HG03432 (cell line): ENCODE measurements at regions not wholly inside any gene's neighbourhood (a gene's known extent, or its start where the extent isn't known, plus 50 kb on each side); places are given as distances from the start of the nearest gene placed in this dataset.
"Not testable (repeated sequence)": the region's sequence is repeated elsewhere in the genome, so short reads cannot be mapped to it uniquely, and the experiment has no call there.

ENCODE experiments used
- ATAC-seq: cut with Tn5 transposase; IDR thresholded peaks from one replicate; pipeline ENCODE4 v1.9.1; 2021; ENCODE audit warnings: mild to moderate bottlenecking, moderate library complexity; ENCODE audit not compliant: unreplicated experiment

DNA sequence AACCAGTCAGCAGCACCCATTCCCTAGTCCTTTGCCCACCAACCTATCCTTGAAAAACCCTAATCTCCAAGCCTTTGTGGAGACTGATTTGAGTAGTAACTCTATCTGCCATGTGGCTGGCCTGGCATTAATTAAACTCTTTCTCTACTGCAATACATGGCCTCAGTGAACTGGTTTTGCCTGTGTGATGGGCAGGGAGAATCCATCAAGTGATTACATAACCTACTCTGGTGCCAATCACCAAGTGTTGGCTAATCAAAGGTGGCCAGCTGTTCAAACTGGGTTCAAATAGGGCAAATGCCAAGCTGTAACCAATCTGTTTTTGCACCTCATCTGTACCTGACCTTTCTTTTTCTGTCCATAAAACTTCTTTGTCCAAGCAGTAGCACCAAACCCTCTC is 139.8 kb upstream of the XPO1 start:
- no peak for ATAC-seq

DNA sequence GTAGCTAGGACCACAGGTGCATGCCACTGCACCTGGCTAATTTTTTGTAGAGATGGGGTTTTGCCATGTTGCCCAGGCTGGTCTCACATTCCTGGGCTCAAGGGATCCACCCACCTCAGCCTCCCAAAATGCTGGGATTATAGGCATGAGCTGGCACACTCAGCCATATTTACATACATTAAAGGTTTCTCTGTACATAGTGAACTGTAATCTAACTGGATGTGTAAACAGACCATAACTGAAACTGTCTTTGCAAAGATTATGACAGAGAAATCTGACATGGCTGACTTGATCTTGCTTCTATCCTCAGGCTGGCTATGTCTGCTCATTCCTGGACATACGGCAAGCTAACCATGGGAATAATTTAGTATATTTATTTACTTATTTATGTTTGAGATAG is 139.2 kb upstream of the XPO1 start:
- ATAC-seq = no peak

DNA sequence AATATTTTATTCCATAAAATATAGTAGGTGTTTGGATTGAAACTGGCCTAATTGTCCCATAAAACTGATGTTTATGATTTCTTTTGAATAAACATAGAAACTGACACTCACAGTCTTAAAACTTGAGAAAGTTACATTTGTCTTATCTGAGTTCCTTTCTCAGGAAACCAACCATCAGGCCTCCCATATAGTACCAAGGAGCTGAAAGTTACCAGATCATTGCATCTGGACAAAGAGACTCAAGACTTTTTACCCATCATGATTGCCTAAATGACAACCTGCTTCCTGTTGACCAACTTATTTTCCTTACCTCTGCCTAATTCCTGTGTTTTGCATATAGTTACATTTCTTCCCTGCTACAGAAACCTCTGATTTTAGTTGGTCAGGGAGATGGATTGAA is 137.0 kb upstream of the XPO1 start:
- no peak for ATAC-seq

DNA sequence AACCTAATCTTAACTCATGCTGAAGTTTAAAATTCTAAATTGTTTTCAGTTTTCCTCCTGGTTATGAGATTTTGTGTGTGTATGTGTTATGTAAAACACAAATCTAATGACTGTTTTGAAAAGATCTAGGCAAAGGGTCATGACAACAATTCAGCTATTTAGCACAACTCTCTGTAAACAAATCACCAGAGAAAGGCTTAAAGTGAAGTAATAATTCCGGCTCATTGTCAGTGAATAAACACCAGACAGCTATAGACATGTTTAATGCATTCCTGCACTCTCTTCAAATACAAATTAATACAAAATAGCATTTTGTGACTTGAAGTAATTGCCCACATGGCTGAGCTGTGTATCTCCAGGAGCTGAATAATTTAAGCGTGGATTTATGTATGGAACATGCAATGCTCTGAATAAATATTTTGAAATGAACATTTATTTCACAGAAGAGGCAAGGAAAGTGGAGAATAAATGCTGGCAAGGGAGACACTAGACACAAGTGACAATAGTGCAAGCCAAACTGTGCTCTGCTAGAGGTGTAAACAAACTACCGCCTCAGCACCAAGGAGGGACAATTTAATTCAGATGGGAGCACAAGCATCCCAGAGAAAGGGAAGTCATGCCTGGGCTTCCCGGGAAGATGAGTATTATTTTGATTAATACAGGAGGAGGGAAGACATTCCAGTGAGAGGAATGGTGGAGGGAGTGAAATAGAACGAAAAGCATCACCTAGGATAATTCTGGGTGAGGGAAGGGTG is 133.6 kb upstream of the XPO1 start:
- ATAC-seq = no peak

DNA sequence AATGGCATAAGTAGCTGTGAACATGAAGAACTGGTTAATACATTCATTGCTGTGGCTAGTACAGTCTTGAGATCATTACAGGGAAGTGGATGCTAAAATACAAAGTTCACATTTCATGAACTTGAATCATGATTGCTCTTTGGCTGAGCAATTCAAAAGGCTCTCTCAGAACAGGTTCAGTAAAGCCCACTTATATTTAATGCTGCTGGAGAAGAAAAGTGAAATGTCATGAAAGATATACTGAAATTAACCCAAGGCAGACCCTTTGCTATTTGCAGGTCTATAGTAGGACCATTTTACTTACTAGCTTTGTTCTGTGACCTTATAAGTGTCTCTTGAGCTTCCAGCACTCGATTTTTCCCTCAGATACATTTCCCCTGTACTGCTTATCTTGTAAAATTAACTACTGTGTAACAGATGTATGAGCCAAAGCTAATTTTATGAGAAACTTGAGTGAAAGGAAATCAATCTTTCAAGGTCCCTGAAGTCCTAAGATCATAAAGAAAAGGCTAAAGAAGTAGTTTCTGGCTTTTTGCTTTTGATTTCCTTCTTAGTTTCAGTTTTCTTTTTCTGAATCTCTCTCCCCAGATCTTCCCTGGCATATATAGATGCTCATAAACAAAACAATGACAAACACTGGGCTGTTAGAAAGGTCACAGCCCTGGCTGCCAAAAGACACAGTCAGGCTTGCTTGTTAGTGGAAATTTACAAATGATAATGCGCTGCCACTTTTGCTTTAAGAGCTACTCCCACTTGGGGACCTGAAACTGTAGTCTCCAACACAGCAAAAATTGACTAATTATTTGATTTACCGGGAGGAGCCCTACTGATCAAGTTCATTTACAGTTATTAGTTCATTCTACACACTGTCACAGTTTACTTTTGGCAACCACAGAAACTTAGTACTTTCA is 132.7 kb upstream of the XPO1 start:
- peak; percentile 83 for ATAC-seq

DNA sequence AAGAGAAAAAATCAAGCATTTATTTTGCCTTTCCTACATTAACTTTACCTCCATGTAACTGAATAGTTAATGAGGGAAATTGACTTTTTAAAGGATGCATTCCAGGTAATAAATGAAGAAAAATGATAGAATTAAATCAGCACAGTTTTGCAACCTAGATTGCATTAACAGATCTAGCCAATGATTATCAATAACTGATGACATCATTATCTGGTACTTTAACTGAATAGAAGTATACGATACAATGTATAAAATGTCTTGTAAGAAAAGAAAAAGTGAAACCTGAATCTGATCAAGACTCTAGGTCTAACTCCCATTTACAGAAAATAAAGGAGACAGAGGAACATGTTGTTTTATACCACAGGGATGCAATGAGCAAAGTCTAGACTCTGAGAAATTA is 126.0 kb upstream of the XPO1 start:
- no peak for ATAC-seq

DNA sequence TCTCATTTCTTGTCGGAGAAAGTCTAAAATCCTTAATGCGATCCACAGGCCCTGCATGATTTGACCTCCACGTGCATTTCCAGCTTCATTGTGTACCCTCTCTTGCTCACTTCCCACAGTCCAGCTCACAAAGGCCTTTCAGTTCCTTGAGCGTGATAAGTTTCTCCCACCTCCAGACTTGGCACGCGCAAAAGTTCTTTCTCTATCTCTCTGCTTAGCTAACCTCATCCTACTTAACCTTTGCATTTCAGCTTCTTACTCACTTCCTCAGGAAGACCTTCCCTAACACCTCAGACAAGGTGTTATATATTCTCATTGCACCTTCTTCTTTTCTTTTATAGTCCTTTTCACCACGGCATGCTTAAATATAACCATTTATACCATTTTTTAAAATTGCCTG is 124.8 kb upstream of the XPO1 start:
- no peak for ATAC-seq

DNA sequence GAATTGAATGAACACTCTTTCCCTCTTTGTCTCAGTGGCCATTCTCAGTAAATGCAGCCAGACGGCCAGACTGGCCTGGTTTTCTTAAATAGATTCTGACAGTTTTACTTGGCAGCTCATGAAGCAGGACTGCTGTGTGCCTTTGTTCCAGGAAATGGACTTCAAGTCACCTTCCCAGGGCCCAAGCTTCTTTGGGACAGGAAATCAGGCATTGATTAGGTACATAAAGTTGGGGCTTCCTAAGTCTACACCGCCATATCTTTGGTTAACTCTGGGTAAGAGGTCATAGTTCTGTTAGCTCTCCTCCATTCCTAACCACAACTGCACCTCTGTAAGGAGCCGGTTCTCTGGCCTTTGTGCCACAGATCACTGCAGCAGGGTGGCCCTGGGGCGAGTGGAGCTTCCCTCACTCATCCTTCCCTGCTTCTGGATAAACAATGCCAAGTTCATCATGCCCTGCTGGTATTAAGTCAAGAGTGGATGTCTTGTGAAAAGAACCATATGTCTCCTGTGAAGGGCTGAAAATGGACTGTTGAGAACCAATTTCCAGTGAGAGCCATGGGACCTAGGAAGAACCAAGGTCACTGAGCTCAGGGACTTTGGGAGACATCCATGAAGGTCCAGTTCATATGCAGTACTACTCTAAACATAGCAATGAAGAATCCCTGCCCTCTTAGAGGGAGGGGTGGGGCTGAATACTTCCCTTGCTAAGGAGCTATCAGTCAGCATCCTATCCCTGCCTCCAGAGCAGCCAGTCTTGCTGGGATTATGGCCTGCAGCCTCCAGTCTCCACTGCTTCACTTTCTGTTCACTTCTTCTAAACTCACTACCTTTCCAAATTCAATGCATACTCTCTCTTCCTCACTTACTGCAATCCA is 122.6 kb upstream of the XPO1 start:
- no peak for ATAC-seq

DNA sequence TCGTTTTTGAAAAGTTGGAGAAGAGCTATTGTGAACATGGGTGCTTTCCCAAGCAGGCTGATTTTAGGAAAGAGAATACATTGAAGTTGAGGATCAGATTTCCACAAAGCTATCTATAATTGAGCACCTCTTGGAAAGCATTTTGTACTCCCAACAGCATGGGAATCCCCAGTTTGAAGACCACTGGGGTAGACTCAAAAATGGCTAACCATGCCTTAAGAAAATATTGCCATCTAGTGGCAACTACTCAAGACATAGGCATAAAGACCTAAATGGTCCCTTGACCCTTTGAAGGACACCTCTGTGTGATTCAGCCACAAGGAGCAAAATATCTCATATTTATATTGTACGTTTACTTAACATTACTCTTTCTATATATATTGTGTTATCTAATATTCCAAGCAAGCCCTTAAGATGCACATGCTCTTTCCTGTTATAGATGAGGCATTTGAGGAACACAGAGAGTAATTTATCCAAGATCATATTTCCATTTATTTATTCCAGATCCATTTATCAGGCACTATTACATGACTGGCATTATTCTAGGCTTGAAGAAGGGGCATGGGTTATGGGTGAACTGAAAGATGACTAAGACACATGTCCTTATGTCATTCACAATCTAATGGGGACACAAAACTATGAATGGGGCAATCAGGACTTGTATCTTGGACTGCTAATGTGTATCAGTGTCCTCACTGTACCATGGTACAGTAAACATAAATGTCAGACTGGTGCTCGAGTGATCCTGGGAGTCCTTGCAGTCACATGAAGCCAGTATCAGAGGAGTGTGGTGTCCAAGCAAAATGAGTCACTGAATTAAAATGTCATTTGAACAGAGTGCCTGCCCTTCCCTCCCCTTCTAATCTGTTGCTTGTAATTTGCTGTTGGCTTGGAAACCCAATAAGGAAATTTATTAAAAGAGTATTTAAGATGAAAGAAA is 121.0 kb upstream of the XPO1 start:
- peak; percentile 56 for ATAC-seq

DNA sequence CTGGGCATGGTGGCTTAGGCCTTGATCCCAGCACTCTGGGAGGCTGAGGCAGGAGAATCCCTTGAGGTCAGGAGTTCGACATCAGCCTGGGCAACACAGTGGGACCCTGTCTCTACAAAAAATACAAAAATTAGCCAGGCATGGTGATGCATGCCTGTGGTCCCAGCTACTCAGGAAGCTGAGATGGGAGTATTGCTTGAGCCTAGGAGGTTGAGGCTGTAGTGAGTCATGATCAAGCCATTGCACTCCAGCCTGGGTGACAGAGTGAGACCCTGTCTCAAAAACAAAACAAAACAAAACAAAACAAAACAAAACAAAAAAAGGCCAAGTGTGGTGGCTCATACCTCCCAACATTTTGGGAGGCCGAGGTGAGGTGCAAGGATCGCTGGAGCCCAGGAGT is 111.8 kb upstream of the XPO1 start:
- ATAC-seq = not testable (repeated sequence)

DNA sequence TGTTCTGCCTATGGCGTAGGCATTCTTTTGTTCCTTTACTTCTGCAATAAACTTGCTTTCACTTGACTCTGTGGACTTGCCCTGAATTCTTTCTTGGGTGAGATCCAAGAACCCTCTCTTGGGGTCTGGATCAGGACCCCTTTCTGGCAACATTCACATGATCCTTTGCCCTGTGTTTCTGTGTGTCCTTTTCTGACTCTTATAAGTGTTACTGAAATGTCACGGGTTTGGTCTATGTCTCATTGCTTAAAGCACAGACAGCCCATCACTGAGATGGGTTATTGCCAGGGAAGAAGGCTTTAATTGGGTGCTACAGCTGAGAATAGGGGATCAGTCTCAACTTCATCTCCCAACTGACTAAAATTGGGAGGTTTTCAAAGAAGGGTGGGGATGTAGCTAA is 110.9 kb upstream of the XPO1 start:
- no peak for ATAC-seq

DNA sequence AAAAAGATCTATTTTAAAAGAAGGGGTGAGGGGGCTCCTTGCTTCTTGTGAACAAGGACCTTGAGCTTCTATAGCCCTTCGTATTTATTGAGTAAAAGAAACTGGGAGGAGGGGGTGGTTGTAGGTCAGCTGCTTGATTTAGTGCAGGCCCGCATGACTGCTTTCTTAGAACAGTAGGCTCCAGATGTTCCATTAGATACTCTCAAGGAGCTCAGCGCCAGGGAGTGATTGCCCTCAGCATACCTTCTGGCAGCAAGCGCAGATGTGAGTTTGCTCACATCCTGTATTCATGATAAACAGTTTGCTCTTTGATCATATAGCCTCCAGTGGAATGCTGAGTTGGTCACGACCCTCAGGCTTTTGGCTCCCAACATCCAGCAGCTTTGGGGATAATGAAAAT is 108.9 kb upstream of the XPO1 start:
- no peak for ATAC-seq

DNA sequence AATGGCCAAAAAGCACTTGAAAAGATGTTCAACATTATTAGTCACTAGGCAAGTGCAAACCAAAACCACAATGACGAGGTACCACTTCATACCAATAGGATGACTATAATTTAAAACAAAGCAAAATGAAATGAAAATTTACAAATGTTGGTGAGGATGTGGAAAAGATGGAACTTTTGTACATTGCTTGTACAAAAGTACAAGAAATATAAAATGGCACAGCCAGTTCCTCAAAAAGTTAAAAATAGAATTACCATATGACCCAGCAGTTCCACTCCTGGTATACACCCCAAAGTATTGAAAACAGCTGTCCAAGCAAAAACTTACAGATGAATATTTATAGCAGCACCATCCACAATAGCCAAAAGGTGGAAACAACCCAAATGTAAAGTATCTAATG is 107.8 kb upstream of the XPO1 start:
- ATAC-seq = no peak

DNA sequence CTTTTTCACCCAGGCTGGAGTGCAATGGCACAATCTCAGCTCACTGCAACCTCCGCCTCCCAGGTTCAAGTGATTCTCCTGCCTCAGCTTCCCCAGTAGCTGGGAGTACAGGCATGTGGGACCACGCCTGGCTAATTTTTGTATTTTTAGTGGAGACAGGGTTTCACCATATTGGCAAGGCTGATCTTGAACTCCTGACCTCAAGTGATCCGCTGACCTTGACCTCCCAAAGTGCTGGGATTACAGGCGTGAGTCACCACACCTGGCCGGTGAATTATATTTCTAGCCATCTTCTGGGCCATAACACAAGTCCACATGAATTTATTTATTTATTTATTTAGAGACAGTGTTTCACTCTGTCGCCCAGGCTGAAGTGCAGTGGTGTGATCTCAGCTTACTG is 105.0 kb upstream of the XPO1 start:
- ATAC-seq = not testable (repeated sequence)

DNA sequence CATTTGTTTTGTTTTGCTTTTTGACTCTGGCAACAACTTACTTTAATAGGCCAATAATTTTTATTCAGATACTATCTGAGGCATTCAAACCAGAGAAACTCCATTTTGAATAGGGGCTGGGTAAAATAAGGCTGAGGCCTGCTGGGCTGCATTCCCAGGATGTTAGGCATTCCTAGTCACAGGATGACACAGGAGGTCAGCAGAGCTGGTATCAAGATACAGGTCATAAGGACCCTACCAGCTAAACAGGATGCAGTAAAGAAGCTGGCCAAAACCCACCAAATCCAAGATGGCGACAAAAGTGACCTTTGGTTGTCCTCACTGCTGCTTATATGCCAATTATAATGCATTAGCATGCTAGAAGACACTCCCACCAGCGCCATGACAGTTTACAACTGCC is 102.2 kb upstream of the XPO1 start:
- ATAC-seq = no peak

DNA sequence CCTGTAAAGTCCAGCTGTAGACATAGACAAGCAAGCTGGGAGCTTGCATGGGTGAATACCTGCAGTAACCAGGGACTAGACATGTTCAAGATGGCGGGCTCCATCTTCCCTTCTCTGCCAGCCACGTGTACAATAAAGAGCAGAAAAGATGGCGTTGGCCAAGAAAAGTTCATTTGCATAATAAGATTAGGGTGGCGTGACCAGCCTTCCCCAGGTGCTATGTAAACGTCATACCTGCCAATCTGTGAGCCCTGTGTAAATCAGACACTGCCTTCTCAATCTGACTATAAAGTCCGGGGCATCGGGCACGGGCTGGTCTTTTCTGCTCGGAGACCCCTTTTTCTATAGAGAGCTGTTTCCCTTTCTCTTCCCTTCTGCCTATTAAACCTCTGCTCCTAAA is 101.6 kb upstream of the XPO1 start:
- no peak for ATAC-seq

DNA sequence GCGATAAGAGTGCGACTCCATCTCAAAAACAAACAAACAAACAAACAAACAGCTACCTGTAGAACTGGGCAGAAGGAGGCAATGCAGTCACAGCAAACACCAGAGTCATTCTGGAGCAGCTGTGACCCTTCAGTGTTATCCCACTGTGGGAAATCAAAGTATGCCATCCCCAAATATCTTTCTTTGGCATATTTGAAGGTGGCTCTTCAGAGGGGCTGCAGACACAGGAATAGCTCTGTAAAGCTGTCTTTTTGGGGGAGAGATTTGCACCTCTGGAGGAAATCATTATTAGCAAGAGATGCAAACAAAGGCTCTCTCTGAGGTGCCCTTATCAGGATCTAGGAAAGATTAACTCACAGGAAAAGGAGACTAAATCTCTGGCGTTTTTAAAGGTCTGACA is 98.5 kb upstream of the XPO1 start:
- no peak for ATAC-seq

DNA sequence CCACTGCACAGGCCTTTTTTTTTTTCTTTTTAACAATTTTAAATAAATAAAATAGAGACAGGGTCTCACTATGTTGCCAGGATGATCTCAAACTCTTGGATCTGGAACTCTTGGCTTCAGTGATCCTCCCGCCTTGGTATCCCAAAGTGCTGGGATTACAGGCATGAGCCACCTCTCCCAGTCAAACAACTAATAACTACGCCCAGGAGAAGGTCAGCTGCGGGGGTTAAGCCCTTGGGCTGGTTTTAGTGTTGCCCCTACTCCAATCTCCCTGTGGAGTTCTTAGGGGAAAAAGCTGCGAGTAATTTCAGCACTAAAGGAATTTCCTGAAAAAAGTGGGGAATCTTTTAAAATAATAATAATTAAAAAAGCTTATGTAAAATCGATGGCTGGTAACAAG is 96.4 kb upstream of the XPO1 start:
- no peak for ATAC-seq

DNA sequence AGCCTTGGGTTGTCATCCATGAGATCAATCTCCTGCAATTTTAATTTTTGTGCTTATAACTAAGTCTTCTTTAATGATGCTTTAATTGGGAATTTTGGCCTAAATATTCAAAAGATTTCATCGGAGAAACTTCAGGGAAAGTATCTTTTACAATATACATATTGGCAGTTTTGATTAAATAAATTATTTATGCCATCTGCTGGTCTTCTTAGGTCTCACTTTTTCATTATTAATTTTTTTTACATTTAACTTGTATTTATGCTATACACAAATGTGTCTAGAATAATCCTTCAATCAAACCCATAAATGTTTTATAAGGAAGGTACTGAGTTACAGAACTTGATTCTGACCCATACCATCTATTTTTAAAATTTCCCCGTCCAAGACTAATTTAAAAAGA is 95.1 kb upstream of the XPO1 start:
- no peak for ATAC-seq
